Medulla oblongata (tissue), 1 donor: ENCODE measurements at regions not wholly inside any gene's neighbourhood (a gene's known extent, or its start where the extent isn't known, plus 50 kb on each side); places are given as distances from the start of the nearest gene placed in this dataset.
"Not testable (repeated sequence)": the region's sequence is repeated elsewhere in the genome, so short reads cannot be mapped to it uniquely, and the experiment has no call there.

ENCODE experiments used
- DNase-seq: peaks from one replicate; pipeline ENCODE4 v3.0.0-alpha.2; 2015; ENCODE audit errors: extremely low spot score

- no peak for DNase-seq
Measured at GRCh38 chr10:106296750-106297392, 867.6 kb downstream of the SORCS1 start.

DNA sequence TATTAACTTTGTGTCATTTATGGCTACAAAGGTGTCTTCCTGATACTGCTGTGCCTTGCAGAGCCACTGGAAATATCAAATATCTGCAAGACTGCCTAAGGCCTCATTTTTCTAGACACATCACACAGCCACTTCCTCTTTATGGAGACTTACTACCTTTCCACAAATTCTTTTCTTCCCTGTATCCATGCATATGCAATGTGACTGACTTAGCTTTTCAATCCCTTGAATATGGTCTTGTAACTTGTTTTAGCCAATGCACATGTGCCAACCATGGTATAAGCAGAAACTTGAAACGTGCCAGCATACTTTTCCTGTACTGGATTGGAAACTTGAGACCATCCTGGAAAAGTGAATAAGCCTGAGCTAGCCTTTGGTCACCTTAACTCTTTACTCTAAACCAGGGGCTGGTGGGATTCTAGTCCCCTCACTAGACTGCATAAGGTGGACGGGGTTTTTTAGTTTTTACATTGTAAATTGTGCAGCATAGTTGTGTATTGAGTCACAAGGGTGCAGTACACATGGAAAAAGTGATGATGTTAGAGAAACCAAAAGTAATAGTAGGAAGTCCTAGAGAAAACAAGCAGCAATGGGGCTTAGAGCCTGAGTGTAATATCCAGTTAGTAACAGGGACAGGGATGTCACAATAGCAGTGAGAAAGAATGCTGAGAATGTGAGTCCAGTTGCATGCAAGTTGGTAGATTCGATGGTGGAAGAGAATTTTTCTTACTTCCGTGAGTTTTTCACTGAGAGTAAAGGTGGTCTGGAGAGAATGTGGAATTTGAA, 879.5 kb downstream of the SORCS1 start:
- DNase-seq, result no peak

- DNase-seq, result no peak
Measured at GRCh38 chr10:106280896-106281460, 883.5 kb downstream of the SORCS1 start.

- DNase-seq, result no peak
Measured at GRCh38 chr10:106278383-106278782, 886.1 kb downstream of the SORCS1 start.

DNA sequence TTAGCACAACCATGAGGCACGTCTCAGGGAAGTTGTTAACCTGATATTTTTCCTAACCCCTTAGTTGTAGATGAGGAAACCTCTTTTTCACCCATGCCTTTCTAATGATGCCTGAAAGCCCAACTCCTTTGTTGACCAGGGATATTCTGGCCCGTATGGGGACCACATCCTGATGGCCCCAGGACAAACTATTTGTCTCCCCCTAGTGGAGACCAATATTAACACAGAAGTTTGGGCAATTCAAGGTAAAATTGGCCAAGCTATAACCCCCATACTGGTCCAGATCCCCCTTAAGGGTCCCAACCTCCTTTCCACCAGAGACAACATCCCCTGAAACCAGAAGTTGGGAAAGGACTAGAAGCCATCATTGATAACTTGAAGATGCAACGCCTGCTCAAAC, 893.3 kb downstream of the SORCS1 start:
- DNase-seq, result no peak

DNA sequence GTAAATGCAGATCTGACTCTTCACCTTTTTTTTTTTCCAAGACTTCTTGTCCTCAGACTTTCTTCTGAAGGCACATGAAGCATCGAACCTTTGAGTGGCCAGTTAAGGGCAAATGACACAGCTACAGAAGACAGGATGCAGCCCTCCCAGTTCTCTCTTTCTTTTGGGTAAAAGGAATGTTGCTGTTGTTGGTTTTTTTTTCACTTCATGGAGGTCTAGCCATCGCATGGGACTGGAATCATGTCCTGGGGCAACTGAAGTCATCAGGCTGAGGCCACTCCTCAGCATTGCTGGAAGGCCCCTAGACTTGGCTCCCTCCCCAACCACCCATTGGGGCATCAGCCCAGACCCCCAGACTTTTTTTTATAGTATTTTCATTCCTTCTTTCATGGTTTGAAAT, 896.5 kb downstream of the SORCS1 start:
- no peak for DNase-seq

GRCh38 chr10:106267591-106267990, 896.9 kb downstream of the SORCS1 start:
- DNase-seq, result no peak

DNA sequence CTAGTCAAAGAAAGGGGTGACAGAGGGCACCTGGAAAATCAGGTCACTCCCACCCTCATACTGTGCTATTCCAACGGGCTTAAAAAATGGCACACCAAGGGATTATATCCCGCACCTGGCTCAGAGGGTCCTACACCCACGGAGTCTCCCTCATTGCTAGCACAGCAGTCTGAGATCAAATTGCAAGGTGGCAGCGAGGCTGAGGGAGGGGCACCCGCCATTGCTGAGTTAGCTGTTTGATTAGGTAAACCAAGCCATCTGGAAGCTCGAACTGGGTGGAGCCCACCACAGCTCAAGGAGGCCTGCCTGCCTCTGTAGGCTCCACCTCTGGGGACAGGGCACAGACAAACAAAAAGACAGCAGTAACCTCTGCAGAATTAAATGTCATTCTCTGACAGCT, 907.1 kb downstream of the SORCS1 start:
- not testable (repeated sequence) for DNase-seq

- no peak for DNase-seq
Measured at GRCh38 chr10:106255111-106255678, 909.3 kb downstream of the SORCS1 start.

GRCh38 chr10:106254071-106254470, 910.4 kb downstream of the SORCS1 start:
- DNase-seq, result no peak

GRCh38 chr10:106252541-106252940, 912.0 kb downstream of the SORCS1 start:
- no peak for DNase-seq

GRCh38 chr10:106251573-106251972, 912.9 kb downstream of the SORCS1 start:
- no peak for DNase-seq

- no peak for DNase-seq
Measured at GRCh38 chr10:106242301-106242700, 922.2 kb downstream of the SORCS1 start.

- DNase-seq, result no peak
Measured at GRCh38 chr10:106226828-106227227, 937.7 kb downstream of the SORCS1 start.

GRCh38 chr10:106226142-106226541, 938.4 kb downstream of the SORCS1 start:
- no peak for DNase-seq

DNA sequence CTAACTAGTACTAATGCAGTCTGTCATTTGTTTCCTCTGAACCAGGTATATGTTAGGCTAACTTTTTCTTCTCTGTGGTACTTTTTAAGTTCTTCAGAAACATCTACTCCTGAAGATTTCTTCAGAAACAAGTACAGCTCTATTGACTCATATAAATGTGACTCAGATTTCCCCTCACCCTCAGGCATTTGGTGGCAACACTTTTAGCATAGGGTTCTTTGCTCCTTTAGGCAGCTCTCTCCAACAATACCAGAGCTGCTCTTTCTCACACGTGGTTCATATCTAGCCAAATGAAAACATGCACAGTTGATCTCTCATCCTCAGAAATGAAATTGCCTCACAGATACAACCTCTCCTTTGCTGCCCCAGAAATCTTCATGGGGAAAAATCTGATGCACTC, 939.8 kb downstream of the SORCS1 start:
- DNase-seq, result no peak

DNA sequence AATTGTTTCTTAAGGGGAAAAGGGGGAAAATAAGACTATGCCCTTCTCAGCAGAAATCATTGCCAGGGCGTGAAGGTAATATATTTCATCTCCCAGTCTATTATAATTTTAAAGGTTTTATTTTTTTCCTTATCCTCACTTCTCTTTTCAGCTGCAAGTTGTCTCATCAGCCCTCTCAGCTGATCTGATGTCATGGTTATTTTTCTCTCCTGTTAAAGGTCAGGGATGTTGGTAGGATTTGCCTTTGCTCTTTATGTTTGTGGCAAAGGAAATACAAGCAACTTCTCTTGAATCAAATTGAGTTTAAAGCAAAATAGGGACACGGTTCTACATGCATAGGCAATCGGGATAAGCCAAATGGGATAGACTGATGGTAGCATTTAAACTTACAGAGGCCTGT, 946.9 kb downstream of the SORCS1 start:
- no peak for DNase-seq

DNA sequence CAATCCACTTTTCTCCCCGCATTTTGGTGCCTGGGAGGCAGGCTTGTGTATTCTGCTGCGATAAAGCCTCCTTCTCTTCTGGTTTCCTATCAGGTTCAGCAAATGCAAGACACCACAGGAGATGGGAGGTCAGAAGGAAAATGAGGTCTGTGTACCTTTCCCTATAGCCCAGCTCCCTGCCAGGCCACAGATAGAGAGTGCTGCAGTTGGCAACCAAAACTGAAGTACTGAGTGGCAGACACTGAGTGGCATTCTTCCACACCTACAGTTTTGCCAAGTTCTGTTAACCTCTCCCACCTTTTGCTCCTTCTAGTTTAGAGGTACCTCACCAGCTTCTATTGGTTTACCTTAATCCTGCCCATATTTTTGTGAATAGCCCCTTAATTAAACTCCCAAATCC, 948.4 kb downstream of the SORCS1 start:
- no peak for DNase-seq

DNA sequence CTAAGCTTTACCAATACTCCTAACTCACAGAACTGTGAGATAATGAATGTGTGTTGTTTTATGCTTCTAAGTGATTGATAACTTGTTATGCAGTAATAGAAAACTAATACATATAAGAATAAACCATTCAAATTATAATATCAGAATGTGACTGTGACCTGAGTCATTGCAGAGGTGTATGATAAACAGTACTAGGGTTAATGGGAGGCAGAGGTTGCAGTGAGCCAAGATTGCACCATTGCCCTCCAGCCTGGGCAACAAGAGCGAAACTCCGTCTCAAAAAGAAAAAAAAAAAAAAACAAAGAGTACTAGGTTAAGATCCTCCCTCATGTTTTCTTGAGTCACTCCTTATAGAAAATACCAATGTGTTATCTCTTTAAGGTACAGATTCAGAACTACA, 950.3 kb downstream of the SORCS1 start:
- DNase-seq, result no peak

- no peak for DNase-seq
Measured at GRCh38 chr10:106213493-106213892, 951.0 kb downstream of the SORCS1 start.

DNA sequence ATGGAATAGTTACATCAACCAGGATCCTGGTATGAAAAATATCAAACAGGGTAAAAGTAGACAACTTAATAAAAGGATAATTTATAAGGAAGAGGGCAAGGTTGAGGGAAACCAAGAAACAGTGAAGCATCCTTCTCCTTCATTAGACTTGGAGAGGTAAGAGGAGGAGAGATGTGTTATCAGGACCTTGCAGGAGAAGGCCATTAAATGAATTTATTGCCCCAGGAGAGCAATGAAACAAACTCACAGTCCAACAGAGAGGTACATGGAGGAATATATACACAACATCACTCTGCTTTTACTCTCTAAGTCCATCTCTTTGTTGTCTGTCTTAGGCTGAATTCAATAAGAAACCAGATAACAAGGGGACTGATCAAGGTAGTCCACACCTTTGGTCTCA, 966.2 kb downstream of the SORCS1 start:
- DNase-seq, result no peak

- DNase-seq, result peak; percentile 14
Measured at GRCh38 chr10:106189292-106189691, 975.2 kb downstream of the SORCS1 start.

DNA sequence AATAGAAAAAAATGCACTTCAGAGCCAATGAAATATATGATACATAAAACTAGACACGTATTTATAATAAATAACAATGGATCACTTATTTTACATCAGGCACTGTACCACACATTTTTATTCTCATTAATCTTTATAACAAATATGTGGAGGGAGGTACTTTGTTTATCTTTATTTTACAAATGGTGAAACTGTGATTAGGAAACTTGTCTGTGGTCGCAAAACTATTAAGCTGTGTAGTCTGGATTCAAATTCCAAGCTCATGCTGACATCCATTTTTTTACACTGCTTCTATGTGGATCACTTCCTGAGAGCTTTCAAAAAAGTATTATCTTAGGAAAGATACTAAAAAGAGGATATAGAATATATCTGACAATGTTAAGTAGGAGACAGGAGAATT, 978.6 kb downstream of the SORCS1 start:
- no peak for DNase-seq
